A673 (cell line): ENCODE measurements at regions not wholly inside any gene's neighbourhood (a gene's known extent, or its start where the extent isn't known, plus 50 kb on each side); places are given as distances from the start of the nearest gene placed in this dataset.
A peak's percentile ranks its signal among the peaks of the same experiment; 100 is the strongest.

Experiments used
- BruUV-seq: library from RNA; stranded (reverse); fragments of 400-500 nt; replicated peaks from 2 replicates; lab custom pipeline; 2021; lab: Mats Ljungman, UMichigan
- CTCF ChIA-PET: fragments of 300-600 bp; sonication (Branson Sonifier 250); formaldehyde crosslinking; loops from one replicate; lab custom pipeline; 2022; ENCODE audit warnings: antibody characterized with exemption; lab: Charles Lee
- POLR2A ChIA-PET: fragments of 300-600 bp; sonication (Branson Sonifier 250); formaldehyde crosslinking; loops from one replicate; lab custom pipeline; 2022; ENCODE audit warnings: antibody characterized with exemption; ENCODE audit not compliant: low non-redundant PET; lab: Charles Lee
- DNase-seq: peaks from one replicate; pipeline ENCODE4 v3.0.0-alpha.2; 2015; ENCODE audit warnings: low spot score
- H3K27ac ChIP-seq: fragments of 200-600 bp; sonication (generic); 2 replicates; pipeline ENCODE4 v1.5.1; 2016; ENCODE audit warnings: mixed run types, low read depth, mild to moderate bottlenecking, mixed read lengths, antibody characterized with exemption, low read length; ENCODE audit not compliant: poor library complexity, severe bottlenecking
- H3K27me3 ChIP-seq: fragments of 200-600 bp; sonication (generic); replicated peaks from 2 replicates; pipeline ENCODE4 v1.6.1; 2017; ENCODE audit warnings: mixed run types, low read depth, mild to moderate bottlenecking, mixed read lengths, antibody characterized with exemption, low read length; ENCODE audit not compliant: insufficient read depth, poor library complexity
- H3K36me3 ChIP-seq: fragments of 200-600 bp; sonication (generic); 2 replicates; pipeline ENCODE4 v1.6.1; 2016; ENCODE audit warnings: mixed run types, mild to moderate bottlenecking, mixed read lengths, antibody characterized with exemption, low read length; ENCODE audit not compliant: insufficient read depth, poor library complexity, severe bottlenecking
- H3K4me1 ChIP-seq: fragments of 200-600 bp; sonication (generic); 2 replicates; pipeline ENCODE4 v1.6.1; 2017; ENCODE audit warnings: mixed run types, mild to moderate bottlenecking, mixed read lengths, antibody characterized with exemption, low read length; ENCODE audit not compliant: insufficient read depth, poor library complexity, severe bottlenecking
- H3K4me3 ChIP-seq: fragments of 200-600 bp; sonication (generic); 2 replicates; pipeline ENCODE4 v1.5.1; 2016; ENCODE audit warnings: low read depth, mixed run types, mild to moderate bottlenecking, mixed read lengths, low read length; ENCODE audit not compliant: poor library complexity, severe bottlenecking
- H3K9me3 ChIP-seq: fragments of 200-600 bp; sonication (generic); 2 replicates; pipeline ENCODE4 v1.6.1; 2016; ENCODE audit warnings: mixed run types, low read depth, mild to moderate bottlenecking, mixed read lengths, antibody characterized with exemption, low read length; ENCODE audit not compliant: poor library complexity, severe bottlenecking
- EZH2 ChIP-seq: fragments of 200-600 bp; sonication (generic); IDR thresholded peaks from 2 replicates; pipeline ENCODE4 v1.6.1; 2017; ENCODE audit warnings: borderline replicate concordance, low read depth, mild to moderate bottlenecking, mixed read lengths, antibody characterized with exemption, low read length; ENCODE audit not compliant: poor library complexity, severe bottlenecking
- intact Hi-C: fragments of 100-400 bp; cut with micrococcal nuclease; formaldehyde crosslinking; loops from one replicate; pipeline ENCODE4 v1.10.0; 2022; ENCODE audit not compliant: unreplicated experiment
- TF ChIP-seq, protein P1 (sequence below): fragments of 300-800, 200-600 bp; sonication (generic); conservative IDR thresholded peaks from 2 replicates; pipeline ENCODE4 v1.5.1; 2017; ENCODE audit warnings: low read depth, mild to moderate bottlenecking, antibody characterized with exemption, low read length, moderate library complexity, mixed read lengths

DNA sequence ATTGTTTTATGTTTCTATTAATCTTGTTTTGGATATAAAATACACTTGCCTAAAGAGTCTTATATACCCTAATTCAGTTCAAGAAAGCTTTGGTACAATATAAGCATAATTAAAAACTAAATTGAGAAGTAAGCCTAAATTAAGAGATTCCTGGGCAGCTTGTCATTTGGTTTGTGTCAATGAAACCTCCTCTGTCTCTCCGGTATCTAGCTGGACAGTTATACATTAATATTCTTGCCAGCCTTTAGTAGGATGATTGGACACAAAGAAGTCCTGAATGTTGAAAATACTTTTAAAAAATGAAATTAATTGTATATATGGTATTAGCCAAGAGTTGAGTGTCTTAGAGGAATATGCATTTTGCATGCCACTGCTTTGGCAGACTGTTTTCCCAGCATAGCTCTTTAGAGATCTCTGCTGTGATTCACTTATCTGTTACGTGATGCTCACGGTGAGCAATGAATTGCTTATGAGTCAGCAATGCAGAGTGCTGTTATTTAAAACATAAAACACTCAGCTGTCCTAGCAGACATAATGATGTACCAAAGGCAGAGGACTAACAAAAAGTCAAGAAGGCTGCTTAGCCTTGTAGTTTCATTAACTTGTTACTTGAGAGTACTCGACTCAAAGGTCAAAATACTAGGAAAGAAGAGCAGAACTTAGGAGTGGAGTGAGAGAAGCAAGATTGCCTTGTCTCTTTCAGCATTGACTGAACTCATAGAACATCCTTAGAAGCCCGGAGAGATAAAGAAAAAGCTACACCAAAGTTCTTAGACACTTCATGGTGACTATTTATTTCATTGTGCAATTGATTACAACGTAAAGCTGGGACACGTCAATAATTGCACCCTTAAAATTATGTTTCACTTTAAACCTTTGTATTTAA is 1296.1 kb upstream of the PCDH7 start:
- POLR2A ChIA-PET = interaction anchor here (0.6 kb wide), 1 partner anchor 1647 kb away, joined by 3 read pairs; no protein-coding TSS in a partner anchor
- H3K27ac ChIP-seq = no peak overlapping the region

DNA sequence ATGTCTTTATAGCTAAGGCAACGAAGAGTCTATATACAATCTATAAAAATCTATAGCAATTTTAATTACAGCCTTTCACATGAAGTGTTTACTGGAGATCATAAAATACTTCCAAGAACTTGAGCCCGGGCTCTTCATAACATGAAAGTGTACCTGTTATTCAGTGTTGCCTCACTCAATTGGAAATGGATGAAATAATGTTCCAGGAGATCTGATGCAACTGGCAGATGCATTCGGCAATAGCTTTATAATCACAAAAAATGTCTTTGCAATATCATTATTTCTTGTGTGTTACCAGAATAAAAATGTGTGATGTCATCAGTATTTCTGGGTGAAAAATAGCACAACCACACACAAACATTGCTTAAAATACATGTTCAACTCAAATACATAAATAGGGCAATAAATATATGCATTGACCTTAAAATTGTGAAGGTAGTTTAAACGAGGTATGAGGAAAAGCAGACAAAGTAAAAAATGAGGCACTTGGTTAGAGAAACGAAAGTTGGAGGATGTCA is 1266.8 kb upstream of the PCDH7 start:
- H3K9me3 ChIP-seq = no peaks in the 10 kb centered on the region
- H3K36me3 ChIP-seq = no peaks in the 10 kb centered on the region
- ChIA-PET CTCF (no interaction called here), POLR2A (no interaction called here)
- no peak for TF ChIP-seq EZH2
- TF ChIP-seq, protein P1, sequence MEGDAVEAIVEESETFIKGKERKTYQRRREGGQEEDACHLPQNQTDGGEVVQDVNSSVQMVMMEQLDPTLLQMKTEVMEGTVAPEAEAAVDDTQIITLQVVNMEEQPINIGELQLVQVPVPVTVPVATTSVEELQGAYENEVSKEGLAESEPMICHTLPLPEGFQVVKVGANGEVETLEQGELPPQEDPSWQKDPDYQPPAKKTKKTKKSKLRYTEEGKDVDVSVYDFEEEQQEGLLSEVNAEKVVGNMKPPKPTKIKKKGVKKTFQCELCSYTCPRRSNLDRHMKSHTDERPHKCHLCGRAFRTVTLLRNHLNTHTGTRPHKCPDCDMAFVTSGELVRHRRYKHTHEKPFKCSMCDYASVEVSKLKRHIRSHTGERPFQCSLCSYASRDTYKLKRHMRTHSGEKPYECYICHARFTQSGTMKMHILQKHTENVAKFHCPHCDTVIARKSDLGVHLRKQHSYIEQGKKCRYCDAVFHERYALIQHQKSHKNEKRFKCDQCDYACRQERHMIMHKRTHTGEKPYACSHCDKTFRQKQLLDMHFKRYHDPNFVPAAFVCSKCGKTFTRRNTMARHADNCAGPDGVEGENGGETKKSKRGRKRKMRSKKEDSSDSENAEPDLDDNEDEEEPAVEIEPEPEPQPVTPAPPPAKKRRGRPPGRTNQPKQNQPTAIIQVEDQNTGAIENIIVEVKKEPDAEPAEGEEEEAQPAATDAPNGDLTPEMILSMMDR = no peak
- no peak overlapping the region for H3K27ac ChIP-seq
- no peak for DNase-seq
- no peaks in the 10 kb centered on the region for H3K27me3 ChIP-seq
- BruUV-seq = no TSS peak
- intact Hi-C loops = no loop called here
- H3K4me3 ChIP-seq = no peak overlapping the region
- H3K4me1 ChIP-seq = no peaks in the 10 kb centered on the region

More for the DNA sequence above, 1296.1 kb upstream of the PCDH7 start:
- no peak overlapping the region for H3K4me3 ChIP-seq
- peaks cover 8% of the 10 kb centered on the region for H3K4me1 ChIP-seq
- BruUV-seq = no TSS peak
- CTCF ChIA-PET = interaction anchor here (0.5 kb wide), 1 partner anchor 34 kb away, joined by 7 read pairs; no protein-coding TSS in a partner anchor
- H3K9me3 ChIP-seq = no peaks in the 10 kb centered on the region
- TF ChIP-seq, protein P1 = no peak
- TF ChIP-seq EZH2 = no peak
- no peaks in the 10 kb centered on the region for H3K36me3 ChIP-seq
- DNase-seq = peak; percentile 58
- intact Hi-C loops = no loop called here
- H3K27me3 ChIP-seq = no peaks in the 10 kb centered on the region

DNA sequence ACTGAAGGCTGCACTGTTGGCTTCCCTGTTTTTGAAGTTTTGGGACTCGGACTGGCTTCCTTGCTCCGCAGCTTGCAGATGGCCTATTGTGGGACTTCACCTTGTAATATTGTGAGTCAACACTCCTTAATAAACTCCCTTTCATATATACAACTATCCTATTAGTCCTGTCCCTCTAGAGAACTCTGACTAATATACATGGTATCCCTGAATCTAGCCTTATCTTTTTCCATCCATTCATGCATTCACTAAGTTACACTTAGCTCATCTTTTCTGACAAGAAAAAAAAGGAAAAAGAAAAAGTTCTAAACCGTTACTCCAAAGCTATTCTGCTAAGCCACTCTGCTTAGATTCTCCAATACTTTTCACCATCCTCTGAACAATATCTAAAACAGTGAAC is 1260.2 kb upstream of the PCDH7 start:
- no TSS peak for BruUV-seq
- ChIA-PET CTCF (no interaction called here), POLR2A (no interaction called here)
- Histone ChIP-seq H3K4me3 (no peak overlapping the region), H3K4me1 (no peaks in the 10 kb centered on the region), H3K27me3 (no peaks in the 10 kb centered on the region), H3K36me3 (no peaks in the 10 kb centered on the region), H3K27ac (no peak overlapping the region), H3K9me3 (no peaks in the 10 kb centered on the region)
- DNase-seq = no peak
- TF ChIP-seq EZH2 = no peak
- TF ChIP-seq, protein P1 = no peak
- intact Hi-C loops = no loop called here
